ENCODE measurements at regions not wholly inside any gene's neighbourhood (a gene's known extent, or its start where the extent isn't known, plus 50 kb on each side); places are given as distances from the start of the nearest gene placed in this dataset.
A peak's percentile ranks its signal among the peaks of the same experiment; 100 is the strongest.
"Not testable (repeated sequence)": the region's sequence is repeated elsewhere in the genome, so short reads cannot be mapped to it uniquely, and the experiment has no call there.

- DNase-seq = peak; percentile 3 to 27
Observed at GRCh38 chr7:130789436-130789835, 55.4 kb upstream of the KLF14 start.

- no peak for DNase-seq
Observed at GRCh38 chr7:130791746-130792145, 57.7 kb upstream of the KLF14 start.

- DNase-seq = no peak
Observed at GRCh38 chr7:130793855-130794618, 60.0 kb upstream of the KLF14 start.

GRCh38 chr7:130794619-130794922 is 60.6 kb upstream of the KLF14 start:
- DNase-seq = no peak

- not testable (repeated sequence) for DNase-seq
Observed at GRCh38 chr7:130796425-130796824, 62.4 kb upstream of the KLF14 start.

GRCh38 chr7:130803127-130803526 is 69.1 kb upstream of the KLF14 start:
- no peak for DNase-seq

- DNase-seq = no peak
Observed at GRCh38 chr7:130804220-130804619, 70.2 kb upstream of the KLF14 start.

- not testable (repeated sequence) for DNase-seq
Observed at GRCh38 chr7:130812819-130813218, 78.8 kb upstream of the KLF14 start.

GRCh38 chr7:130814778-130815335 is 80.8 kb upstream of the KLF14 start:
- DNase-seq = peak; percentile 13 to 52

- DNase-seq = no peak
Observed at GRCh38 chr7:130818056-130818455, 84.0 kb upstream of the KLF14 start.

- DNase-seq = no peak
Observed at GRCh38 chr7:130821864-130822263, 87.9 kb upstream of the KLF14 start.

GRCh38 chr7:130822642-130823041 is 88.6 kb upstream of the KLF14 start:
- DNase-seq = peak; percentile 7 to 26

- no peak for DNase-seq
Observed at GRCh38 chr7:130823060-130823459, 89.1 kb upstream of the KLF14 start.

- no peak for DNase-seq
Observed at GRCh38 chr7:130825819-130826218, 91.8 kb upstream of the KLF14 start.

GRCh38 chr7:130829415-130829814 is 95.4 kb upstream of the KLF14 start:
- no peak for DNase-seq

GRCh38 chr7:130831322-130831721 is 97.3 kb upstream of the KLF14 start:
- DNase-seq = no peak

- DNase-seq = peak; percentile 24 to 49
Observed at GRCh38 chr7:130831817-130832481, 97.9 kb upstream of the KLF14 start.

GRCh38 chr7:130838738-130839137 is 104.7 kb upstream of the KLF14 start:
- DNase-seq = no peak

- DNase-seq = no peak
Observed at GRCh38 chr7:130840599-130840998, 106.6 kb upstream of the KLF14 start.

- DNase-seq = no peak
Observed at GRCh38 chr7:130841416-130841815, 107.4 kb upstream of the KLF14 start.

GRCh38 chr7:130843703-130844102 is 109.7 kb upstream of the KLF14 start:
- no peak for DNase-seq

- DNase-seq = no peak
Observed at GRCh38 chr7:130844811-130845580, 111.0 kb upstream of the KLF14 start.

- no peak for DNase-seq
Observed at GRCh38 chr7:130845581-130846085, 111.6 kb upstream of the KLF14 start.
